Colonic mucosa (tissue), 4 donors: ENCODE measurements at regions not wholly inside any gene's neighbourhood (a gene's known extent, or its start where the extent isn't known, plus 50 kb on each side); places are given as distances from the start of the nearest gene placed in this dataset.
"Not testable (repeated sequence)": the region's sequence is repeated elsewhere in the genome, so short reads cannot be mapped to it uniquely, and the experiment has no call there.

Experiments used
- DNase-seq: peaks from one replicate; pipeline ENCODE4 v3.0.0-alpha.2; 2020
- H3K27ac ChIP-seq: fragments of 200-600 bp; one replicate; pipeline ENCODE4 v1.8.0; 2021
- H3K27me3 ChIP-seq: fragments of 200-600 bp; one replicate; pipeline ENCODE4 v1.8.0; 2021
- H3K36me3 ChIP-seq: fragments of 200-600 bp; one replicate; pipeline ENCODE4 v1.8.0; 2021
- H3K4me1 ChIP-seq: fragments of 200-600 bp; one replicate; pipeline ENCODE4 v1.8.0; 2021; ENCODE audit warnings: mild to moderate bottlenecking
- H3K4me3 ChIP-seq: fragments of 200-600 bp; one replicate; pipeline ENCODE4 v1.8.0; 2021
- H3K9ac ChIP-seq, 2 donors: one replicate each; pipeline ENCODE4 v1.7.0; 2013; ENCODE audit warnings: control low read depth in 2 of 2, low read depth in 2 of 2, low read length in 2 of 2
- H3K9me3 ChIP-seq: fragments of 200-600 bp; one replicate; pipeline ENCODE4 v1.8.0; 2021
- CTCF ChIP-seq: fragments of 200-600 bp; IDR thresholded peaks from one replicate; pipeline ENCODE4 v1.8.0; 2022; ENCODE audit warnings: antibody characterized with exemption, mild to moderate bottlenecking
- intact Hi-C: fragments of 100-400 bp; cut with DNase I; formaldehyde crosslinking; loops from one replicate; pipeline ENCODE4 v1.14.1; 2022
- microRNA-seq: library from miRNA; unstranded; fragments of <30 nt; microRNA quantifications from one replicate; pipeline ENCODE4, GENCODE V29; 2019
- donor health status: healthy.
- donor health status: DM: no; HTN: no; CAD: no.
- donor health status: DM: no; HTN: no; CAD: no.

- TF ChIP-seq CTCF: no peak
- no peaks in the 10 kb centered on the region for H3K9me3 ChIP-seq
- no peaks in the 10 kb centered on the region for H3K27me3 ChIP-seq
- no peaks in the 10 kb centered on the region for H3K36me3 ChIP-seq
- peak overlapping the region; percentile 72 for H3K27ac ChIP-seq
- intact Hi-C loops: loop anchor here (2.0 kb wide), 1 partner anchor 159 kb away; no protein-coding TSS in a partner anchor
- peak overlapping the region in 1 of 2 donors; percentile 93 for H3K9ac ChIP-seq
- peaks cover 4% of the 10 kb centered on the region for H3K4me1 ChIP-seq
- DNase-seq: no peak
- peak overlapping the region; percentile 90 for H3K4me3 ChIP-seq
These were observed 52.9 kb upstream of the SEC14L1 start for GRCh38 chr17:77087650-77088454.

GRCh38 chr17:77088455-77089123 lies 52.2 kb upstream of the SEC14L1 start:
- peak; percentile 35 for TF ChIP-seq CTCF
- Histone ChIP-seq H3K4me1 (peaks cover 4% of the 10 kb centered on the region), H3K27me3 (no peaks in the 10 kb centered on the region), H3K4me3 (peak overlapping the region; percentile 90), H3K9me3 (no peaks in the 10 kb centered on the region), H3K36me3 (no peaks in the 10 kb centered on the region), H3K9ac (peak overlapping the region; percentile 80 to 93), H3K27ac (peak overlapping the region; percentile 72)
- DNase-seq: peak; percentile 88
- intact Hi-C loops: no loop called here

- no peak for DNase-seq
- intact Hi-C loops: no loop called here
- no peak for TF ChIP-seq CTCF
- Histone ChIP-seq H3K9me3 (no peaks in the 10 kb centered on the region), H3K9ac (peak overlapping the region; percentile 80 to 93), H3K4me3 (peak overlapping the region; percentile 90), H3K27ac (peak overlapping the region; percentile 72), H3K27me3 (no peaks in the 10 kb centered on the region), H3K36me3 (no peaks in the 10 kb centered on the region), H3K4me1 (peaks cover 4% of the 10 kb centered on the region)
These were observed 51.7 kb upstream of the SEC14L1 start for GRCh38 chr17:77089124-77089490.

GRCh38 chr17:77089949-77090348 lies 50.8 kb upstream of the SEC14L1 start:
- H3K27me3 ChIP-seq, H3K9ac ChIP-seq, H3K36me3 ChIP-seq, intact Hi-C loops, H3K4me3 ChIP-seq, H3K9me3 ChIP-seq, H3K4me1 ChIP-seq, DNase-seq, H3K27ac ChIP-seq: not testable (repeated sequence)

- Histone ChIP-seq H3K27me3 (no peaks in the 10 kb centered on the region), H3K9ac (no peak overlapping the region), H3K4me1 (peaks cover 4% of the 10 kb centered on the region), H3K4me3 (no peak overlapping the region), H3K27ac (no peak overlapping the region), H3K36me3 (no peaks in the 10 kb centered on the region), H3K9me3 (no peaks in the 10 kb centered on the region)
- no peak for TF ChIP-seq CTCF
- DNase-seq: no peak
- intact Hi-C loops: no loop called here
These were observed 50.3 kb upstream of the SEC14L1 start for GRCh38 chr17:77090476-77090875.

Small RNAs in the stretch of these regions (microRNA-seq; reads per million reads assigned to microRNA genes)
- gene MIR6516: 22.1 reads per million, percentile 30 among the genes with 10 or more reads in this experiment
